Ovary (tissue), 3 donors: ENCODE measurements at regions not wholly inside any gene's neighbourhood (a gene's known extent, or its start where the extent isn't known, plus 50 kb on each side); places are given as distances from the start of the nearest gene placed in this dataset.

Source experiments
- EP300 ChIP-seq: sonication (generic); formaldehyde crosslinking; IDR thresholded peaks from one replicate; pipeline ENCODE4 v1.6.1; 2017; ENCODE audit warnings: antibody characterized with exemption
- POLR2A ChIP-seq: fragments of 450-650 bp; IDR thresholded peaks from one replicate; pipeline ENCODE4 v1.6.1; 2017; ENCODE audit warnings: antibody characterized with exemption, mild to moderate bottlenecking, moderate library complexity
- TF ChIP-seq, protein P1 (sequence below), 3 donors: fragments of 450-650 bp in 2 of 3; fragments of 200-600 bp in 1 of 3; IDR thresholded peaks; one replicate each; pipeline versions ENCODE4 v1.5.1 to v1.8.0; 2016 to 2022; ENCODE audit warnings: antibody characterized with exemption in 3 of 3, mild to moderate bottlenecking in 1 of 3
- donor health status: DM: no; HTN: no; CAD: no.

DNA sequence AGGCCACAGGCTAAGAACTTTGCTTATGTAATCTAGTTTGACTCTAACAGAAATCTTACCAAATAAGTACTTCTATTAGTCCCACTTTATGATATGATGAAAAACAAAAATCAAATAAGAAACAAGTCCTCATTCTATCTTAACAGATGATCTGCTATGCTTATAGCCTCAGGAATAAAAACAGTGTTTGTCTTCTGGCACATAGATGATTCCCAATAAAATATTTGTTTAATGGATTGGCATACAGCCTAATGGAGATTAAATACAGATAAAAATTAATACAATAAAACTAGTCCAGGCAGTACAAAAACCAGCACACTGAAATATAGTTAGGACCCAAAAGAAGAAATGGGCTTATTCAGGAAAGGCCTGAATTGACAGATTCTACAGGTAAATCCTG, 971.4 kb upstream of the WWC1 start:
- TF ChIP-seq, protein P1, sequence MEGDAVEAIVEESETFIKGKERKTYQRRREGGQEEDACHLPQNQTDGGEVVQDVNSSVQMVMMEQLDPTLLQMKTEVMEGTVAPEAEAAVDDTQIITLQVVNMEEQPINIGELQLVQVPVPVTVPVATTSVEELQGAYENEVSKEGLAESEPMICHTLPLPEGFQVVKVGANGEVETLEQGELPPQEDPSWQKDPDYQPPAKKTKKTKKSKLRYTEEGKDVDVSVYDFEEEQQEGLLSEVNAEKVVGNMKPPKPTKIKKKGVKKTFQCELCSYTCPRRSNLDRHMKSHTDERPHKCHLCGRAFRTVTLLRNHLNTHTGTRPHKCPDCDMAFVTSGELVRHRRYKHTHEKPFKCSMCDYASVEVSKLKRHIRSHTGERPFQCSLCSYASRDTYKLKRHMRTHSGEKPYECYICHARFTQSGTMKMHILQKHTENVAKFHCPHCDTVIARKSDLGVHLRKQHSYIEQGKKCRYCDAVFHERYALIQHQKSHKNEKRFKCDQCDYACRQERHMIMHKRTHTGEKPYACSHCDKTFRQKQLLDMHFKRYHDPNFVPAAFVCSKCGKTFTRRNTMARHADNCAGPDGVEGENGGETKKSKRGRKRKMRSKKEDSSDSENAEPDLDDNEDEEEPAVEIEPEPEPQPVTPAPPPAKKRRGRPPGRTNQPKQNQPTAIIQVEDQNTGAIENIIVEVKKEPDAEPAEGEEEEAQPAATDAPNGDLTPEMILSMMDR (IDR thresholded peaks at IDR 0.05) = no peak
- TF ChIP-seq POLR2A (no peak), EP300 (no peak)
